ENCODE measurements at regions not wholly inside any gene's neighbourhood (a gene's known extent, or its start where the extent isn't known, plus 50 kb on each side); places are given as distances from the start of the nearest gene placed in this dataset.

DNA sequence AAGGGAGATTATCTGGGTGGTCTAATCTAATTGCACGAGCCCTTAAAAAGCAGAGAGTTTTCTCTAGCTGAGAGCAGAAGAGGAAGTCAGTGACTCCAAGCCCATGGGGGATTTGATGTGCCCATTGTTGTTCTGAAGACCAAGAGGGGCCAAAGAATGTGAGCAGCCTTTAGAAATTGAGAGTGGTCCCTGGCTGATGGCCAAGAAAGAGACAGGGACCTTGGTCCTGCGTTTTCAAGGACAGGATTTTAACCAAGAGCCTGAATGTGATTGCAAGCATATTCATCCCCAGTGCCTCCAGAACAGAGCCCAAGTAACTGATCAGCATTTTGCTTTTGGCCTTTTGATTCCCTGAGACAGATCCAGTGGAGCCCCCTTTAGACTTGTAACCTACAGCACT, 1353.9 kb downstream of the AACS start:
- TF ChIP-seq, protein P1, sequence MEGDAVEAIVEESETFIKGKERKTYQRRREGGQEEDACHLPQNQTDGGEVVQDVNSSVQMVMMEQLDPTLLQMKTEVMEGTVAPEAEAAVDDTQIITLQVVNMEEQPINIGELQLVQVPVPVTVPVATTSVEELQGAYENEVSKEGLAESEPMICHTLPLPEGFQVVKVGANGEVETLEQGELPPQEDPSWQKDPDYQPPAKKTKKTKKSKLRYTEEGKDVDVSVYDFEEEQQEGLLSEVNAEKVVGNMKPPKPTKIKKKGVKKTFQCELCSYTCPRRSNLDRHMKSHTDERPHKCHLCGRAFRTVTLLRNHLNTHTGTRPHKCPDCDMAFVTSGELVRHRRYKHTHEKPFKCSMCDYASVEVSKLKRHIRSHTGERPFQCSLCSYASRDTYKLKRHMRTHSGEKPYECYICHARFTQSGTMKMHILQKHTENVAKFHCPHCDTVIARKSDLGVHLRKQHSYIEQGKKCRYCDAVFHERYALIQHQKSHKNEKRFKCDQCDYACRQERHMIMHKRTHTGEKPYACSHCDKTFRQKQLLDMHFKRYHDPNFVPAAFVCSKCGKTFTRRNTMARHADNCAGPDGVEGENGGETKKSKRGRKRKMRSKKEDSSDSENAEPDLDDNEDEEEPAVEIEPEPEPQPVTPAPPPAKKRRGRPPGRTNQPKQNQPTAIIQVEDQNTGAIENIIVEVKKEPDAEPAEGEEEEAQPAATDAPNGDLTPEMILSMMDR (IDR thresholded peaks at IDR 0.05): no peak
- TF ChIP-seq POLR2A (IDR thresholded peaks at IDR 0.05): no peak
